NCI-H128 (cell line): ENCODE measurements at regions not wholly inside any gene's neighbourhood (a gene's known extent, or its start where the extent isn't known, plus 50 kb on each side); places are given as distances from the start of the nearest gene placed in this dataset.
"Not testable (repeated sequence)": the region's sequence is repeated elsewhere in the genome, so short reads cannot be mapped to it uniquely, and the experiment has no call there.

ENCODE experiments used
- DNase-seq: peaks from one replicate; lab custom pipeline; 2025; ENCODE audit not compliant: unreplicated experiment; lab: John Stamatoyannopoulos, UW

- DNase-seq, result no peak
Measured at GRCh38 chr15:53844634-53845033, 85.2 kb upstream of the WDR72 start.

- no peak for DNase-seq
Measured at GRCh38 chr15:53843869-53844569, 84.6 kb upstream of the WDR72 start.

GRCh38 chr15:53843166-53843565 is 83.7 kb upstream of the WDR72 start:
- DNase-seq, result no peak

- DNase-seq, result no peak
Measured at GRCh38 chr15:53841651-53842050, 82.2 kb upstream of the WDR72 start.

GRCh38 chr15:53840681-53841080 is 81.2 kb upstream of the WDR72 start:
- no peak for DNase-seq

GRCh38 chr15:53837263-53837662 is 77.8 kb upstream of the WDR72 start:
- DNase-seq, result peak; percentile 85

GRCh38 chr15:53836618-53837017 is 77.2 kb upstream of the WDR72 start:
- no peak for DNase-seq

- no peak for DNase-seq
Measured at GRCh38 chr15:53835309-53835708, 75.8 kb upstream of the WDR72 start.

- DNase-seq, result no peak
Measured at GRCh38 chr15:53834214-53834613, 74.8 kb upstream of the WDR72 start.

- no peak for DNase-seq
Measured at GRCh38 chr15:53833134-53833624, 73.7 kb upstream of the WDR72 start.

- DNase-seq, result no peak
Measured at GRCh38 chr15:53831907-53832770, 72.7 kb upstream of the WDR72 start.

- no peak for DNase-seq
Measured at GRCh38 chr15:53830707-53831386, 71.4 kb upstream of the WDR72 start.

- no peak for DNase-seq
Measured at GRCh38 chr15:53829923-53830459, 70.5 kb upstream of the WDR72 start.

GRCh38 chr15:53829471-53829870 is 70.0 kb upstream of the WDR72 start:
- DNase-seq, result no peak

- no peak for DNase-seq
Measured at GRCh38 chr15:53827355-53827754, 67.9 kb upstream of the WDR72 start.

GRCh38 chr15:53811530-53811929 is 52.1 kb upstream of the WDR72 start:
- DNase-seq, result no peak

- not testable (repeated sequence) for DNase-seq
Measured at GRCh38 chr15:53810306-53810705, 50.8 kb upstream of the WDR72 start.
